GM19468 (cell line): ENCODE measurements at regions not wholly inside any gene's neighbourhood (a gene's known extent, or its start where the extent isn't known, plus 50 kb on each side); places are given as distances from the start of the nearest gene placed in this dataset.
A peak's percentile ranks its signal among the peaks of the same experiment; 100 is the strongest.
"Not testable (repeated sequence)": the region's sequence is repeated elsewhere in the genome, so short reads cannot be mapped to it uniquely, and the experiment has no call there.

ENCODE experiments used
- ATAC-seq: cut with Tn5 transposase; IDR thresholded peaks from one replicate; pipeline ENCODE4 v1.9.1; 2021; ENCODE audit warnings: mild to moderate bottlenecking, moderate library complexity, moderate number of reproducible peaks; ENCODE audit not compliant: unreplicated experiment; ENCODE audit errors: extremely low read depth

DNA sequence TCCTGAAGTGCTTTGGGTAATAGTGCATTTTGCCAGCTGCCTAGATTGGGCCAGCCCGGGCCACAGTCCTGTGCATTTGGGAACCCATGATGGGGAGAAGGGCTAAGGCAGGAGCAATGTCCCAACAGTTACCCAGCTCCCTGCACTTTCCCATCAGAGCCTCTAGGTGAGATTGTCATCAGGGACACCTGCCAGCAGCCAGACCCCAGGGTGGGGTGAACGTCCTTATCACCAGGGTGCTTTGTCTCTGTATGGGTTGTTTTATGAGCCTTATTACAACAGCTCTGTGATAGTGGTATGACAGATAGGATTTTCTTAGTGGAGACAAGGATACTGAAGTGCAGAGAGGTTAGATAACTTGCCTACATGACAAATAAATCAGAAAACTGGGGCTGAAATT lies 365.7 kb downstream of the OSTF1 start:
- ATAC-seq = no peak

DNA sequence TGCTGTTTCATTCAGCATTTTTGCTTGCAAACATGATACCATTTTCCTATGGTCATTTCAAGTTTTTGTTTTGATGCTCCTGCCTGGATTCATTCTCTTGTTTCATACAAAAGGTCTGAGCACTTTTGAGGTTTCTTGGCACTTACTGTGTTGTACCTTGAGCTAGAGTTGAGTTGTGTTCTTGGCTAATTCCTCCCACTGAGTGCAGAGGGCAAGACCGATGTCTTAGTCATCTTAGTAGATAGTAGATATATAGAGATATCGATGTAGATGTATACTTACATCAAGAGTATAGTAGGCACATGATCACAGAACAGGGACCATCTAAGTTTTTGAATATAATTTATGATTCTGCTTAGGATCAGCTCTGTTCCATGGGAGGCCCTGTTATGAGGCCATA lies 366.6 kb downstream of the OSTF1 start:
- no peak for ATAC-seq

DNA sequence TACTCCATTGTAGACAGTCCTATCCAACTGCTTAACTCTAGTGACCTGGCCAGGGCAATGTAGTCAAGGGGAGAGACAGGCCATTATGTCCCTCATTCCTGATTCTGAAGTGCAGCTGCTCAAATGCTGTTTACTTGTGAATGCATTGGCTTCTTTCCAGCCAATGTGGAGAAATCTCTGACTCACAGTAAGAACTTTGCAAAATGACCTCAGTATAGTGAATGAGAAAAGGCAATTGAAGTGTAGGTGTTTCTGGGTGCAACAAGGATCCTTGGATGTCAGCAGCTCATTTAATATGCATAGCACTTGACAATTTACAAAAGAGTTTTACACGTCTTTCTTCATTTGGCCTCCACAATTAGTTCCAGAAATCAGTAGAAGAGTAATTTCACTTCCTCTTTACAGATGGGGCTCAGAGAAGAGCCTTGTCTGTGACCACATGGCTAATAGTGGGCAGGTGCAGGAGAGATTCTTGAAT lies 367.2 kb downstream of the OSTF1 start:
- ATAC-seq = peak; percentile 93

DNA sequence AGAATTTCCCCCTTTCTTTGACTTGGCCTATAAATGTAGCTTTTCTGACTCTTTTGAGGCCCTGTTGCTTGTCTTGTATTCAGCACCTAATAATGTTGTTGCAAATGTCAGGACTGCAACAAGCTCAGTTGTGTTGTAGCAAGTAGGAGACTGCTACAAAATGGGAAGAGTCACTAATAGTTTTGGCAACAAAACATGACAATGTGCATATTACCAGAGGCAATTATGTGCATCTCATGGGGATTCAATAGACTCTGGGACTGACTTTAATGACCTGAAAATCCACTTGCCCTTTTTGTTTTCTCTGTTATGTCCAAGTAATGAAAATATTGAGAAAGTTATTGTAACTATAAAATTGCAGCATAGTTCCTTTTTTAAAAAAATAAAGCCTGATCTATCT lies 368.4 kb downstream of the OSTF1 start:
- ATAC-seq = no peak

DNA sequence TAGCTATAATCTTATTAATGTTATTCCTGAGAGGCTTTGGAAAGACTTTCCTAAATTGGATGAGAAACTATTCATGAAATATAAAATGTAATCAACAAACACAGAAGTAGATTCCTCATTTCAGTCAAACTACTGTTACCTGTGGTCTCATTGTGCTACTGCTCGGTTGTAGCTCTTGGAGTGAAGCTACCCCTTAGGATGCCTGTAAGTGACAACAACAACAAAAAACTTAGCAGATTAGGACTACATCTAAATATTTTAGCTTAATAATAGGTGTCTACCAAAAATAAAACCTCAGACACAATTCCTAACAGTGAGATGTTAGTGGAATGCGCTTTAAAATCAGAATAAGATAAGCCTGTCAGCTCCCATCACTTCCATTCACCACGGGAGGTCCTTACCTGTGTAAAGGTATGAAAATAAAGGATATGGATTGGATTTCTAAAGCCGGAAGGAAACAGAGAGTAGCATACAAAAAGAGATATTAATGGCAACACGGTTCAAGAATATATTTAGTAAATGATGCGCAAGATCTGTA lies 369.2 kb downstream of the OSTF1 start:
- ATAC-seq = no peak

DNA sequence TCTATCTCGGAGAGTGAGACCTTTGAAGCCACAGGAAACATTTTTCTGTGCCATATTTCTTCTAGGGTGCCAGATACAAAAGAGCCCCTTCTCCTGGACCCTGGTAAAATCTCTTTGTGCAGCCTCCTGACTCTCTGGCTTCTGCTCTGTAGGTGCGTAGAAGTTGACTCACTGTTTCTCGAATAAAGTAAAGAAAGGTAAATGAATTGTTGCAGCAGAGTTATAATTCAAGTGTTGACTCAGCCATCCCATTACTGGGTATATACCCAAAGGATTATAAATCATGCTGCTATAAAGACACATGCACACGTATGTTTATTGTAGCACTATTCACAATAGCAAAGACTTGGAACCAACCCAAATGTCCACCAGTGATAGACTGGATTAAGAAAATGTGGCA lies 371.0 kb downstream of the OSTF1 start:
- not testable (repeated sequence) for ATAC-seq

DNA sequence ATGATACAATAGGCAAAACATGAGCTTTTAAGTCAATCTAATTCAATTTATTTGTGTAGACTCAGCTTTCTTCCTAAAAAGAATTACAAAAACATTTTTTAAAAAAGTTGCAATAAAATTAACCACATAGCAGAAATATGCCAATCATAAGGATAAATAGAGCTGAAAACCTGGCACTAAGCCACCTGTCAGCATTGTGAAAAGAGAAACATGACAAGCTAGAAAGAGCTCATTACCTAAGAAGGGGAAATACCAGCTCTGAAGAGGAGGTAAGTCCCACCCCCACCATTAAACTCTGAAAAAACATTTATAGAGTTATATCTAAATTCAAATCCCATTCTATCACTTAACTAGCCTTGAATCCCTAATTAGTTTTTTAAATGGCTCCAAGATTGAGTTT lies 372.9 kb downstream of the OSTF1 start:
- no peak for ATAC-seq

DNA sequence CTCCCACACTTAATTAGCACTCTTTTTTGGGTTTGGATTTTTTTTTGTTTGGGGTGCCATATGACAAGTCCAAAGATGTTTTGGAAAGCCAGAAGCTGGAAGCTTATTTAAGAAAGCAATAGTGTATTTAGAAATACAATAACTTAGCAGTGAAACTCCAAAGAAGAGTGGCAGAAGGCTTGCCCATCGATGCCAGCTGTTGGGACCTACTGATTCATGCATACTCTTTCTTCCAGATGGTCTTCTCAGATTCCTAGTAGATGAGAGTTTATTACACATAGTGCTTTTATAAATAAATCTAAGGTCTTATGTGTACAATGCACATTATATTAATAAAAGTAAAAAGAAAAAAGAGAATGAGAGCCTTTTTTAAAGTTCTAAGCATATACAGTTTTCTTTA lies 374.6 kb downstream of the OSTF1 start:
- ATAC-seq = no peak

DNA sequence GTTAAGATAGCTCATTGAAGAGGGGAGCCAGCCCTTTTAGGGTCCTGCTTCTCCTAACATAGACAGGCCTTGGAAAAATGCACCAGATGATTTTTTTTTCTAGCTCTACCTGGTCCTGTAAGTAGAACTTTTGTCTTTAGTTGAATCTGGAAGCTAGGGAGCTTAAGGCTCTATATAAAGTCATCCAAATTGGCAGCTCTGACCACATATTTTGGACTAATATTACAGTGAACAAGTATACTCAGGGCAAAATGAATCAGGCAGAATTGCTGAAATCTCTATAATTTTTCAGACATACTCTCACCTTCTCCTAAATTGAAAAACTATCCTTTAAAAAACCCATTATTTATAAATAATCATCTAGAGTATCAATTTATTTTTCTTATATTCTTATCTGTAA lies 375.6 kb downstream of the OSTF1 start:
- ATAC-seq = no peak

DNA sequence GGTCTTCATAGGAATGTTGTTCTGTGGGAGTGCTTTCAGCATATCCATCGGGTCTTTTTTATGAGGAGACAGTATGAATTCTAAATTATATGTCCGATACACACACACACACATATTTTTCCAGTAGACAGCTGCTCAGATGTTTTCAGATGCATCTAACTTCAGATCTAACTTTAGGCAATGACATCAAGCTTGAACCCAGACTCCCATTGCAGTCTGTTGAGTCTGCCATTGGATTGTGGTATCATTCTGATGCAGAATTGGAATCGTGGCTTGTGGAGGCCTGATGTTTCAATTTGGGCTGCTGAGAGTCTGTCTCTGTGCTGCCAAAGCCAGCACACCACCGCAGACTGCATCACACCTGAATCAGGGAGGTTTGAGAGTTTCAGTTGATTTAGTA lies 376.4 kb downstream of the OSTF1 start:
- no peak for ATAC-seq

DNA sequence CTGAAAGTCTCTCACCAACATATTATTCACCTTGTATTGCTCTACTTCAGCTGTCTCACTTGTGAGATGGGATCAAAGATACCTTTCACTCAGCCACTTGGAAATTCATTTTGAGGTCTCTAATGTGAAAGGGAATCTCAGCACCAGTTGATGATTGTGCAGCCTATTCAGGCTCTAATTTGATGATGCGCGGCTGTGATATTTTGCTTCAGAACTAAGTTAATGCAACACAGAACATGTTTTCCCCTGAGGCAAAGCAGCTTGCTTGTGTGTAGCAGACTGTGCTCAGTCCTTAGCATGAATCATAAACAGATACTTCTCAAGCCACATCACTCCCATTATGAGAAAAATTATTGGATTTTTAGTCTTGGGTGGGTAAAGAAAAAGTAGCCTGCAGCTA lies 378.8 kb downstream of the OSTF1 start:
- no peak for ATAC-seq

DNA sequence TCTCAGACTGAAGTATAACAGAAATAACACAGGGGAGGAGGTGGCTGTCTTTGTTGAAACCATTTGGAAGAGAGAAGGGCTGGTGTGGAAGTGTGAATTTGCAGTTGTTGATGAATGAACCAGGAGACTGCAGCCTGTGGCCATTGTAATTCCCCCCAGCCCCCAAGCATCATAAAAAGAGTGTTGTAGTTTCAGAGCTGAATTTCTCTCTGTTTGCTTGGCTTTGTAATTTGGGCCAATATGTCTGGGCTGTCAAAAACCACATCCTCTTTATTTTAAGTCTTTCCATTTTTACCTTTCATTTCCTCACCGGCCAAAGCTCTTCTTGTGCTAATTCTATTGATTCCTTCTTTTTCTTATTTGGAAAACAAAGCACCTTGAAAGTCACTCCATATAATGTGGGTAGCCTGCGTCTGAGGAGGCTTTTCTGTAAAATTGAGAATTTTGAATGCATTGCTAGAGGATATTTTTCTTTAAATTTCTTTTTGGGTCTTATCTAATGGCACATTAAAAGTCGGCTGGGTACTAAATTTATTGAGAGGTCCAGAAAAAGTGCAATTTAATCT lies 383.3 kb downstream of the OSTF1 start:
- no peak for ATAC-seq

DNA sequence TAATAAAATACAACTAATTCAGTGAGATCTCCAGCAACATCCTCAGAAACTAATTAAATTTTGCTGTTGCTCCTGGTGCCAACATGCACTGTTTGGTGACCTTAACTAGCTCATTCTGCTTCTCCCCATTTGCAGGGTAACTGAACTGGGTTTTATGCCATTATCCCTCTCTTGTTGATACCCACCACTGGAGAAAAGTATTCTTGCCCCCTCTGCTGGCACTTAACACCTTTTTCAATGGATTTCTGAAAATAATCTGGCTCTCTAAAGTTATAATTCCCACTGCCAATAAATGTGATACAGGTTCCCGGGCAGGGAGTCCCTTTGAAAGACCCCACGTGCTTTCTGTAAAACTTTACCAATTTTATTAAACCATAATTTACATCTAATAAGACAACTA lies 394.3 kb downstream of the OSTF1 start:
- no peak for ATAC-seq

DNA sequence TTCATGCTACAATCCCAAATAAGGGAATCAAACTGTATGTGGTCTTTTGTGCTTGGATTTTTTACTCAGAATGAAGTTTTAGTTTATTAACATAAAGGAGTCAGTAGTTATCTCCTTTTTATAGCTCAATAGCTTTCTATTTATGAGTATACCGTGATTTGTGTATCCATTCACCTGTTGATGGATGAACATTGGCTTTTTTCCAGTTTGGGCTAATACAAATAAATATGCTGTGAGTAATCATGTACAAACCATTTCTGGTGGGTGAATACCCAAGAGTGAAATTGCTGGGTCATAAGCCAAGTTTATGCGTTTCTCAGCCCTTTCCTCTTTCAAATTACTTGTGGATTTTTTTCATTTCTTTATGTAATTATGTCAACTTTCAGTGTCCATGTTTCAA lies 395.3 kb downstream of the OSTF1 start:
- no peak for ATAC-seq

DNA sequence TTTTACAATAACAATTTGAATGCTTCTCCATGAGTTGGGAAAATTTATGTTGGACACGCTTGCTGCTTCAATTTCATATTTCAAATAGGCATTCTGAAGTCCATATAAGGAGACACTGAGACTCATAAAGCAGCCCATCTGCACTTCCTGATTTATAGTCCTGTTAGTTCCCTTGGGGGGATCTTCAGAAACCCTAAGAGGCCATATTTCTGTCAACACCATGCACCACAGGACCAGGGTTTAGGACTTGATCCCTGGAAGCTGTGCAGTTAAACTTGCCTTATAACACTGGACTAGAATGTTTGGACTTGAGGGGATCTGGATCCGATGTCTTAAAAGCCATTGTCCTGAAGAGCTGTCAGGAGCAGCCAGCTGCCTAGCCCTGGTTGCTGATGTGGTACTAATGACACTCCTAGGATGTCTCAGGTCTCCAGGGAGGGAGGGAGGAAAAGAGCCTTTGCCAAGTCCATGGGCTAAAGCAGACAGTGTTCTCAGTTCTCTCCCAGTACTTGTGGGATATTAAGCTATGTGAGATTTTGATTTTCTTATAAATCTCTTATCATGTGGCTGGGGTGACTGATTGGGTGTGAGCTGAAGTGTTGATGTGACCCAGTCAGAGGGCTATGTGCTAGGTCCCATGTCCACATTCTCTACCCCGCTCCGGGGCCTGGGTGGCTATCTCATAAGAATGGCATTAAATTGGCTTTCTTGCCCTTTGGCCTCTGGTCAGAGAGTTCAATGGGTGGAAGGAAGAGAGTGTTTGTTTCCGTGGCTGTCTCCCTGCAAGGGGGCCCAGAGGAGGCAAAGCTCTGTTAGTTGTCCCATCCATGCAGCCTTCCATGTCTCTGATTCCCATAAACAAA lies 399.8 kb downstream of the OSTF1 start:
- no peak for ATAC-seq

DNA sequence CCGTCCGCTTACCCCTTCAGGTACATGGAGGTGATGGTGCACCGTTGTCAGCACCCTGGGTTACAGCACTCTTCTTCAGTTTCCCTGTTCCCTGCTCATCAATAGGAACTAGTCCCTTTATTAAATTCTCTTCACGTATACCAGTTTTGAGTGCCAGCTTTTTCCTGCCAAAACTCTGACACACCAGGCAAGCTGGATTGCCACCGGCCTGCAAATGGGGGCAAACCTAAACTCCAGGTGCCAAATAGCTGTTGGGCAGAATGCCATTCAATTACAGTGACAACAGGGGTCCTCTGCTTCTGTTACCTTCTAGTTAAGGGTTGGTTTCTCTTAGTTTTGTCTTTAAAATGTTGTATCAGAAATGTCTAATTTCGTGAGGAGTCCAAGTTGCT lies 400.4 kb downstream of the OSTF1 start:
- no peak for ATAC-seq

DNA sequence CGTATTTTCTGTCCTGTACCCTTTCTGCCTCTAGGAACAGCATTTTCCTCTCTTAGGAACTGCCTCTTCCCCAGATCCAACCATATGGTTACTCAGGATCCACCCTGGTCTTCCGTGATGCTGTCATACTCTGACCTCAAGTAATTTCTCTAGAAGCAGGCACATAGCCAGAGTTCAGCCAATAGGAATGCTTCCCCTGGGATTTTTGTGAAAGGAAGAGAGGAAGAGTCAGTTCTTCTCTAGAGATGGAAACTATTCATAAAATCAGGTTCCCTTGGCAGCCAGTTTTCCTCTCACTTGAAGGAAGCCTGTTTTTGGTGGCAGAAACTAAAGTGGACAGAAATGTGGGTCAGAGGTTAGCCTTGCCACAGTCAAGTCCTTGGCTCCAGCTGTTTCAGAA lies 400.1 kb upstream of the PCSK5 start:
- ATAC-seq = no peak

DNA sequence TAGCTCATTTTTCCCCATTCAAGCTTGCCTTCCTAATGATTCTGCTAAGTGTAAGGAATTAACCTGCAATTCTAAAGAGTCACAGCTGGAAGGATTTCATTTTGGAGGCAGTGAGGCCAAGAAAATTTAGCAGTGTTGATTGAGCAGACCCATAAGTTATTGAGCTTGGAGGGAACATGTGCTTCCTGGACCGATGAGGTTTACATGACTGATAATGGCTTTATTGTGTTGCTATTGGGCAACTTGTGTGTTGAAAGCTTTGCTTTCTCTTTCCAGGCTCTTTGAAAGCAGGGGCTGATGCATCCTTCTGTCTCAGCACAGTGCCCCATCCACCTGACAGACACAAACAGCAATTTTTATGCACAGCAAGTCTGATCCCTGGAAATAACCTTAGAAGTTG lies 398.9 kb upstream of the PCSK5 start:
- ATAC-seq = no peak

DNA sequence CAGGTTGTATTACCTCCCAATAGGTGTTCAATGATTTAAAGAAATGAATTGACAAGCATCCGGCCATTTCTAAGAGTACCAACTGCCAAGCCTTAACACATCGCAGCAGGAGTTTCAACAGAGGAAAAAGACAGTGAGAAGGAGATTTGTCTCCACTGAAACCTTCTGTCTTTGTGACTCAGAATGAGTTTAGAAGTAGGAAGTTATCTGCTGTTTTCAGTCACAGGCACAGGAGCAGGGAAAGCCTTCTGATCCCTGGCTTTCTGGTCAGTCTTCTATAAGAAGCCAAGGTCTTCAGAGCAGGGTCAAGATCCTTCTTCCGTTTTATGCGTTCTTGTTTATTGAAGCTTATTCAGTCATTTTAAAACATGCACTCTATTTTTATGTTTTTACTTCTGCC lies 390.7 kb upstream of the PCSK5 start:
- no peak for ATAC-seq

DNA sequence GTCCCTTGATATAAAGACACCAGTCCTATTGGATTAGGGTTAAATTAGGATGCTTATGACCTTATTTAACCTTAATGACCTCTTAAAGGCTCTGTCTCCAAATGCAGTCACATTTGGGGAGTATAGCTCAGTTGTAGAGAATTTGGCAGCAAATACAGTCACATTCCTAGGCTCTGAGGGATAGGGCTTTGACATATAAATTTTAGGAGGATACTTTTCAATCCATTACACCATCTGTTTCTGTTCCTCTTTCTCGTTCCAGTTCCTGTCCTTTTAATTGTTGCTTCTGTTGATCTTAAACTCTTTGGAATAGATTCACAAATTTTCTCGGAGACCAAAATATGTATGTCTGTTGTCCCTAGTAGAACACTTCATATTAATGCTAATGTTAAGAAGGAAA lies 390.0 kb upstream of the PCSK5 start:
- ATAC-seq = no peak

DNA sequence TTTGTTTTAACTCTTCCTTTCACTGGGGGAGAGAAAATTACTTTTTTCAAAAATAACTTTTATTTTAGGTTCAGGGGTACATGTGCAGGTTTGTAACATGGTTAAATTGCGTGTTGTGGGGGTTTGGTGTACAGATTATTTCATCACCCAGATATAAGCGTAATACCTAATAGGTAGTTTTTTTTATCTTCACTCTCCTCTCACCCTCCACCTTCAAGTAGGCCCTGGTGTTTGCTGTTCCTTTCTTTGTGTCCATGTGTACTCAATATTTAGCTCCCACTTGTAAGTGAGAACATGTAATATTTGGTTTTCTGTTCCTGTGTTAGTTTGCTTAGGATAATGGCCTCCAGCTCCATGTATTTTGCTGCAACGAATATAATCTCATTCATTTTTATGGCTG lies 389.5 kb upstream of the PCSK5 start:
- not testable (repeated sequence) for ATAC-seq

DNA sequence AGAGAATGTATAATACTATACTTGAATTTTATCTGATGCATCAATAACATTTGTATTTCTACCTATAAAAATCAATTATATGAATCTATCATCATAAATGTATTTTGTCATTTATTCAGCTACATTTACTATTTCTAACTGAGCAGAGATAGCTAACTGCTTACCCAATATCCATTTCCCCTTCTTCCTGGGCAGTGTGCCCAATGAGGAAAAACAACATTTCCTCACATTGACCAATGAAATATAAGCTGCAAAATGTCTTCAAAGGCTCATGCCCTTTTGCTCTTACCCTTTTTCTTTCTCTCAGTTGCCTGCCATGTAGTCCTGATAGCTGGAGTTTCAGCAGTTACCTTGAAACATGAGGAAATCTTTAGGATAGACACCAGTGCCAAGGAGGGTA lies 385.8 kb upstream of the PCSK5 start:
- ATAC-seq = no peak
